Fibroblast of lung (primary cell): ENCODE measurements at regions not wholly inside any gene's neighbourhood (a gene's known extent, or its start where the extent isn't known, plus 50 kb on each side); places are given as distances from the start of the nearest gene placed in this dataset.

Source experiments
- DNase-seq, 2 donors: peaks; one replicate each; pipeline versions ENCODE4 v3.0.0 to v3.0.0-alpha.2; 2010; ENCODE audit warnings: low read depth in 2 of 2
- H2AFZ ChIP-seq: 2 replicates; pipeline ENCODE4 v1.5.1; 2012; ENCODE audit warnings: low read length, control low read depth, inconsistent platforms
- H3K27ac ChIP-seq: 2 replicates; pipeline ENCODE4 v1.5.1; 2011; ENCODE audit warnings: low read length, control low read depth; ENCODE audit not compliant: insufficient read depth
- H3K27me3 ChIP-seq: 2 replicates; pipeline ENCODE4 v1.5.1; 2011; ENCODE audit warnings: mild to moderate bottlenecking, low read length; ENCODE audit not compliant: control insufficient read depth, insufficient read depth
- H3K36me3 ChIP-seq: 2 replicates; pipeline ENCODE4 v1.5.1; 2011; ENCODE audit warnings: low read length; ENCODE audit not compliant: control insufficient read depth, insufficient read depth
- H3K4me1 ChIP-seq: 2 replicates; pipeline ENCODE4 v1.5.1; 2011; ENCODE audit warnings: low read length; ENCODE audit not compliant: control insufficient read depth, insufficient read depth; ENCODE audit errors: extremely low read depth
- H3K4me2 ChIP-seq: 2 replicates; pipeline ENCODE4 v1.5.1; 2011; ENCODE audit warnings: low read length, control low read depth; ENCODE audit not compliant: insufficient read depth; ENCODE audit errors: extremely low read depth
- H3K4me3 ChIP-seq, 4 experiments: fragments of 200-600 bp in 1 of 4; sonication (generic) in 1 of 4; replicated peaks in 1 of 4; 2 replicates each; pipeline ENCODE4 v1.5.1; 2011 to 2016; ENCODE audit warnings: low read length in 4 of 4, low read depth in 3 of 4, mild to moderate bottlenecking in 3 of 4, control low read depth in 2 of 4, inconsistent platforms in 1 of 4, mixed read lengths in 1 of 4; ENCODE audit not compliant: insufficient read depth in 1 of 4; ENCODE audit errors: control extremely low read depth in 1 of 4
- H3K79me2 ChIP-seq: 2 replicates; pipeline ENCODE4 v1.5.1; 2012; ENCODE audit warnings: mild to moderate bottlenecking, low read length, inconsistent platforms; ENCODE audit not compliant: control insufficient read depth, insufficient read depth
- H3K9ac ChIP-seq: 2 replicates; pipeline ENCODE4 v1.5.1; 2011; ENCODE audit warnings: mild to moderate bottlenecking, low read length, control low read depth; ENCODE audit not compliant: insufficient read depth
- H3K9me3 ChIP-seq: 2 replicates; pipeline ENCODE4 v1.5.1; 2012; ENCODE audit warnings: low read depth, low read length; ENCODE audit not compliant: control insufficient read depth, insufficient read depth
- H4K20me1 ChIP-seq: 2 replicates; pipeline ENCODE4 v1.5.1; 2011; ENCODE audit warnings: low read length; ENCODE audit not compliant: control insufficient read depth, insufficient read depth; ENCODE audit errors: extremely low read depth
- CTCF ChIP-seq, 2 donors: IDR thresholded peaks in 1 of 2; conservative IDR thresholded peaks in 1 of 2; 1 replicate in 1 of 2; 2 replicates in 1 of 2; pipeline ENCODE4 v1.5.1; 2011 to 2012; ENCODE audit warnings: low read length in 2 of 2, control low read depth in 1 of 2, inconsistent platforms in 1 of 2, low read depth in 1 of 2, mild to moderate bottlenecking in 1 of 2
- EZH2 ChIP-seq: IDR thresholded peaks from 2 replicates; pipeline ENCODE4 v1.5.1; 2012; ENCODE audit warnings: low read length, control low read depth, mild to moderate bottlenecking; ENCODE audit errors: missing control alignments

- TF ChIP-seq CTCF (conservative IDR thresholded peaks at IDR 0.05 in 1 of 2, IDR thresholded peaks at IDR 0.05 in 1 of 2; ENCODE audit: low read depth in 1 of 2, low read length in 2 of 2): no peak
- TF ChIP-seq EZH2: no peak
- Histone ChIP-seq H3K9me3 (no peaks in the 10 kb centered on the region), H3K27me3 (peaks cover 5% of the 10 kb centered on the region), H4K20me1 (no peaks in the 10 kb centered on the region), H3K36me3 (no peaks in the 10 kb centered on the region), H3K4me2 (no peak overlapping the region), H2AFZ (no peak overlapping the region), H3K79me2 (no peaks in the 10 kb centered on the region), H3K4me3 (no peak overlapping the region), H3K9ac (no peak overlapping the region), H3K27ac (no peak overlapping the region), H3K4me1 (no peaks in the 10 kb centered on the region)
- no peak for DNase-seq
Observed at GRCh38 chr16:86322806-86323205, 187.5 kb upstream of the FOXF1 start.

GRCh38 chr16:86324320-86324719, 186.0 kb upstream of the FOXF1 start:
- H3K9me3 ChIP-seq: no peaks in the 10 kb centered on the region
- DNase-seq: no peak
- H4K20me1 ChIP-seq: no peaks in the 10 kb centered on the region
- H3K79me2 ChIP-seq: no peaks in the 10 kb centered on the region
- no peak overlapping the region for H3K27ac ChIP-seq
- no peak overlapping the region for H2AFZ ChIP-seq
- H3K27me3 ChIP-seq: peaks cover 5% of the 10 kb centered on the region
- no peak overlapping the region for H3K4me3 ChIP-seq
- TF ChIP-seq CTCF (conservative IDR thresholded peaks at IDR 0.05 in 1 of 2, IDR thresholded peaks at IDR 0.05 in 1 of 2; ENCODE audit: low read depth in 1 of 2, low read length in 2 of 2) (no peak), EZH2 (no peak)
- H3K36me3 ChIP-seq: no peaks in the 10 kb centered on the region
- no peak overlapping the region for H3K4me2 ChIP-seq
- no peaks in the 10 kb centered on the region for H3K4me1 ChIP-seq
- H3K9ac ChIP-seq: no peak overlapping the region

- Histone ChIP-seq H3K36me3 (no peaks in the 10 kb centered on the region), H3K9me3 (no peaks in the 10 kb centered on the region), H4K20me1 (no peaks in the 10 kb centered on the region), H3K79me2 (no peaks in the 10 kb centered on the region), H3K4me1 (no peaks in the 10 kb centered on the region), H3K9ac (no peak overlapping the region), H2AFZ (no peak overlapping the region), H3K27me3 (peaks cover 5% of the 10 kb centered on the region), H3K4me2 (no peak overlapping the region), H3K27ac (no peak overlapping the region), H3K4me3 (no peak overlapping the region)
- TF ChIP-seq CTCF (conservative IDR thresholded peaks at IDR 0.05 in 1 of 2, IDR thresholded peaks at IDR 0.05 in 1 of 2; ENCODE audit: low read depth in 1 of 2, low read length in 2 of 2) (no peak), EZH2 (no peak)
- no peak for DNase-seq
Observed at GRCh38 chr16:86325360-86325759, 185.0 kb upstream of the FOXF1 start.
